ENCODE measurements at regions not wholly inside any gene's neighbourhood (a gene's known extent, or its start where the extent isn't known, plus 50 kb on each side); places are given as distances from the start of the nearest gene placed in this dataset.

DNA sequence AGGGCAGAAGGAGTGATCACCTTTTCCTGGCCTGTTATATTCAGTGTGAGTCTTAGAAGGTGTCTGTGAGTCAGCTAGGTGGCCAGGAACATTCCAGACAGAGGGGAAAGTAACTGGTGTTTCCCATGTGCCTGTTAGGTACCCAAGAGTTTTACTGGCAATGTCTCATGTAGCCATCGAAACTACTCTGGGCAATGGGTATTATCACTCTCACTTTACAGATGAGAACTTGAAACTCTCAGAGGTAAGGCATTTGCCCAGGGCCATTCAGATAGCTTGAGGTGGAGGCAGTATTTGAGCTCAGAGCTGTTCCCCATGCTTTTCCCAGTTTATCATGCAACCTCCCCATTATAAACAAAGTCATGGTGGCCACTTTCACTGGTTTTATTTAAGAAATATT is 80.4 kb upstream of the NHS start:
- TF ChIP-seq, protein P1, sequence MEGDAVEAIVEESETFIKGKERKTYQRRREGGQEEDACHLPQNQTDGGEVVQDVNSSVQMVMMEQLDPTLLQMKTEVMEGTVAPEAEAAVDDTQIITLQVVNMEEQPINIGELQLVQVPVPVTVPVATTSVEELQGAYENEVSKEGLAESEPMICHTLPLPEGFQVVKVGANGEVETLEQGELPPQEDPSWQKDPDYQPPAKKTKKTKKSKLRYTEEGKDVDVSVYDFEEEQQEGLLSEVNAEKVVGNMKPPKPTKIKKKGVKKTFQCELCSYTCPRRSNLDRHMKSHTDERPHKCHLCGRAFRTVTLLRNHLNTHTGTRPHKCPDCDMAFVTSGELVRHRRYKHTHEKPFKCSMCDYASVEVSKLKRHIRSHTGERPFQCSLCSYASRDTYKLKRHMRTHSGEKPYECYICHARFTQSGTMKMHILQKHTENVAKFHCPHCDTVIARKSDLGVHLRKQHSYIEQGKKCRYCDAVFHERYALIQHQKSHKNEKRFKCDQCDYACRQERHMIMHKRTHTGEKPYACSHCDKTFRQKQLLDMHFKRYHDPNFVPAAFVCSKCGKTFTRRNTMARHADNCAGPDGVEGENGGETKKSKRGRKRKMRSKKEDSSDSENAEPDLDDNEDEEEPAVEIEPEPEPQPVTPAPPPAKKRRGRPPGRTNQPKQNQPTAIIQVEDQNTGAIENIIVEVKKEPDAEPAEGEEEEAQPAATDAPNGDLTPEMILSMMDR (IDR thresholded peaks at IDR 0.05 in 8 of 11, conservative IDR thresholded peaks at IDR 0.05 in 3 of 11), result no peak
- TF ChIP-seq POLR2AphosphoS5 (IDR thresholded peaks at IDR 0.05) (no peak), POLR2A (IDR thresholded peaks at IDR 0.05) (no peak)

Measured in spleen (tissue), 7 donors.